GM12878 (cell line): ENCODE measurements at regions not wholly inside any gene's neighbourhood (a gene's known extent, or its start where the extent isn't known, plus 50 kb on each side); places are given as distances from the start of the nearest gene placed in this dataset.

Experiments used
- ATAC-seq: fragments of 200-7000 bp; cut with Tn5 transposase; 3 replicates; pipeline ENCODE4 v1.9.1; 2020; ENCODE audit warnings: mild to moderate bottlenecking, moderate library complexity
- BruUV-seq: library from RNA; stranded (reverse); fragments of 400-500 nt; replicated peaks from 2 replicates; lab custom pipeline; 2021; lab: Mats Ljungman, UMichigan
- CTCF ChIA-PET: fragments of 300-600 bp; sonication (Branson Sonifier 250); formaldehyde crosslinking; extraction: SDS; loops from one replicate; lab custom pipeline; 2021; ENCODE audit warnings: inconsistent platforms; lab: Yijun Ruan, JAX
- POLR2A ChIA-PET: fragments of 350-600 bp; formaldehyde crosslinking; extraction: SDS; loops from one replicate; lab custom pipeline; 2021; ENCODE audit warnings: inconsistent platforms; lab: Charles Lee
- RAD21 ChIA-PET: fragments of 300-600 bp; sonication (Branson Sonifier 250); formaldehyde crosslinking; loops from one replicate; lab custom pipeline; 2023; ENCODE audit warnings: antibody characterized with exemption; ENCODE audit not compliant: unreplicated experiment; lab: Charles Lee
- SMC1A ChIA-PET: fragments of 300-600 bp; sonication (Branson Sonifier 250); formaldehyde crosslinking; loops from one replicate; lab custom pipeline; 2023; ENCODE audit not compliant: unreplicated experiment, uncharacterized antibody; lab: Charles Lee
- DNase-seq: peaks from one replicate; pipeline ENCODE4 v3.0.0-alpha.2; 2011; ENCODE audit warnings: low read depth, low spot score
- FAIRE-seq: peaks from 3 replicates; lab custom pipeline; 2011; peaks lifted over from hg19 to GRCh38; lab: Jason Lieb, UNC
- H2AFZ ChIP-seq: 2 replicates; pipeline ENCODE4 v1.6.0; 2011; ENCODE audit warnings: low read depth, low read length, control low read depth; ENCODE audit not compliant: control insufficient read depth
- H3K27ac ChIP-seq: 2 replicates; pipeline ENCODE4 v1.5.1; 2011; ENCODE audit warnings: control low read depth; ENCODE audit not compliant: control insufficient read depth, insufficient read depth
- H3K27me3 ChIP-seq, 2 experiments: replicated peaks in 1 of 2; 2 replicates each; pipeline versions ENCODE4 v1.6.0 to v1.6.1; 2011; ENCODE audit warnings: low read length in 1 of 2; ENCODE audit not compliant: control insufficient read depth in 2 of 2, insufficient read depth in 2 of 2
- H3K36me3 ChIP-seq, 2 experiments: 2 replicates each; pipeline ENCODE4 v1.5.1; 2011; ENCODE audit warnings: low read length in 1 of 2; ENCODE audit not compliant: control insufficient read depth in 2 of 2, insufficient read depth in 2 of 2
- H3K4me1 ChIP-seq: 2 replicates; pipeline ENCODE4 v1.6.1; 2011; ENCODE audit warnings: mild to moderate bottlenecking, low read length, moderate library complexity, mixed read lengths; ENCODE audit not compliant: control insufficient read depth, insufficient read depth
- H3K4me2 ChIP-seq: 2 replicates; pipeline ENCODE4 v1.6.0; 2011; ENCODE audit warnings: control low read depth; ENCODE audit not compliant: control insufficient read depth, insufficient read depth
- H3K4me3 ChIP-seq: fragments of 200-600 bp; sonication (generic); 2 replicates; pipeline ENCODE4 v1.5.1; 2016
- H3K79me2 ChIP-seq: 2 replicates; pipeline ENCODE4 v1.6.0; 2011; ENCODE audit warnings: low read length; ENCODE audit not compliant: control insufficient read depth, insufficient read depth
- H3K9ac ChIP-seq: 2 replicates; pipeline ENCODE4 v1.8.0; 2011; ENCODE audit warnings: low read length, control low read depth, mixed read lengths; ENCODE audit not compliant: control insufficient read depth, insufficient read depth
- H3K9me3 ChIP-seq: replicated peaks from 3 replicates; pipeline ENCODE4 v1.5.1; 2011; ENCODE audit warnings: mild to moderate bottlenecking, low read length; ENCODE audit not compliant: control insufficient read depth, insufficient read depth
- H4K20me1 ChIP-seq: 2 replicates; pipeline ENCODE4 v1.6.0; 2011; ENCODE audit not compliant: control insufficient read depth, insufficient read depth
- BHLHE40 ChIP-seq, 2 experiments: fragments of 450-650 bp in 1 of 2; IDR thresholded peaks; 2 replicates each; pipeline ENCODE4 v1.6.1; 2011 to 2017; ENCODE audit warnings: low read depth in 2 of 2, borderline replicate concordance in 1 of 2, improper control_type of control experiment in 1 of 2, low read length in 1 of 2, mild to moderate bottlenecking in 1 of 2
- ETV6 ChIP-seq, 2 experiments: fragments of 450-650 bp in 1 of 2; IDR thresholded peaks in 1 of 2; conservative IDR thresholded peaks in 1 of 2; 2 replicates each; pipeline ENCODE4 v1.6.1; 2014; ENCODE audit warnings: antibody characterized with exemption in 1 of 2, borderline replicate concordance in 1 of 2, low read depth in 1 of 2, mild to moderate bottlenecking in 1 of 2, moderate library complexity in 1 of 2
- FOXK2 ChIP-seq: fragments of 450-650 bp; IDR thresholded peaks from 2 replicates; pipeline ENCODE4 v1.6.1; 2017; ENCODE audit warnings: mild to moderate bottlenecking, moderate library complexity
- HCFC1 ChIP-seq: fragments of 150-350 bp; IDR thresholded peaks from 2 replicates; pipeline ENCODE4 v1.6.1; 2014; ENCODE audit warnings: low read length
- POLR2AphosphoS2 ChIP-seq: IDR thresholded peaks from 2 replicates; pipeline ENCODE4 v1.6.1; 2011; ENCODE audit warnings: low read depth, mild to moderate bottlenecking, low read length, improper control_type of control experiment, moderate library complexity
- TBL1XR1 ChIP-seq: IDR thresholded peaks from 2 replicates; pipeline ENCODE4 v1.6.1; 2012; ENCODE audit warnings: low read depth, low read length, improper control_type of control experiment
- ZBED1 ChIP-seq: IDR thresholded peaks from 2 replicates; pipeline ENCODE4 v1.6.1; 2016; ENCODE audit warnings: borderline replicate concordance
- WGBS: methylation state at CpG from one replicate; pipeline ENCODE4 v1.1.6; 2016; ENCODE audit warnings: low lambda C conversion rate; ENCODE audit not compliant: insufficient replicate concordance, insufficient coverage; ENCODE audit errors: missing lambda C conversion rate; 5-methylcytosine and 5-hydroxymethylcytosine counted together
- in situ Hi-C: fragments of 300-500 bp; cut with MboI; formaldehyde crosslinking; loops from 9 replicates; pipeline ENCODE4 v1.14.3; 2018; ENCODE audit warnings: mixed read lengths
- intact Hi-C: fragments of 100-400 bp; cut with micrococcal nuclease; formaldehyde crosslinking; loops from one replicate; pipeline ENCODE4 v1.14.2; 2022; ENCODE audit not compliant: unreplicated experiment
- TF ChIP-seq, protein P1 (sequence below): fragments of 450-650 bp; formaldehyde crosslinking; IDR thresholded peaks from 2 replicates; pipeline ENCODE4 v1.4.0; 2020; ENCODE audit warnings: mild to moderate bottlenecking, moderate library complexity
- TF ChIP-seq, protein P2 (sequence below): IDR thresholded peaks from 2 replicates; pipeline ENCODE4 v1.6.1; 2012; ENCODE audit warnings: improper control_type of control experiment, low read depth, low read length; ENCODE audit not compliant: insufficient replicate concordance
- TF ChIP-seq, protein P3 (sequence below), 3 experiments: IDR thresholded peaks in 2 of 3; conservative IDR thresholded peaks in 1 of 3; 2 replicates each; pipeline ENCODE4 v1.5.1; 2011; ENCODE audit warnings: low read depth in 3 of 3, low read length in 3 of 3, mild to moderate bottlenecking in 3 of 3, control low read depth in 2 of 3, moderate library complexity in 2 of 3, inconsistent platforms in 1 of 3, mixed read lengths in 1 of 3; ENCODE audit not compliant: control insufficient read depth in 2 of 3, insufficient read depth in 1 of 3; ENCODE audit errors: extremely low read depth in 1 of 3

DNA sequence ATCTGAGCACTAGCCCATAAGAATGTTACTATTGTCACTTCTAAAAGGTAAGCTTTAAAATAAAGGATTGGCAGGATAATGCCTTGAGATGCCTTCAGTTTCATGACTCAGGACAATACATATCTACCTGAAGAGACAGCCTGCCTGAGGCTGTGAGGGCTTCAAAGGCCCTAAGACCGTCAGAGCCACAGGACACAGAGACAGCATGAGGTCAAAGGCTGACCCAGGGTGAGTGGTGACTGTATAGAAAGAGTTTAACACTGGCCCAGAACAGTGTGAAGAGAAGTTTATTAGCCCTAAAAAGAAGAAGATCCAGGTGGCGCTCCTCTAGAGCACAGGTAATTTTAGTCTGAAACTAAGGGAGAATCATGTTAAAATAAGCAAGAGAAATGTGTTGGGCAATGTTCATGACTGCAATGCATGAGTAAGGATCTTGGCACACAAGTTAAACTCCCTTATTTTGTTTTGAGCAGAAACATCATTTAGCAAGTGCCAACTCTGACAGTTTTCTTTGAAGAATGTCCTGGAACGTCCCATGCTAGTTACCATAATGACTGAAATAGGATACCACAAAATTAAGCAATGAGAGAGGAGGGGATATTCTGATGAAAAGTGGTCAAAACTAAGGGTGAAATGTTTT, 78.1 kb upstream of the FAM110C start (continued):
- TF ChIP-seq, protein P1, sequence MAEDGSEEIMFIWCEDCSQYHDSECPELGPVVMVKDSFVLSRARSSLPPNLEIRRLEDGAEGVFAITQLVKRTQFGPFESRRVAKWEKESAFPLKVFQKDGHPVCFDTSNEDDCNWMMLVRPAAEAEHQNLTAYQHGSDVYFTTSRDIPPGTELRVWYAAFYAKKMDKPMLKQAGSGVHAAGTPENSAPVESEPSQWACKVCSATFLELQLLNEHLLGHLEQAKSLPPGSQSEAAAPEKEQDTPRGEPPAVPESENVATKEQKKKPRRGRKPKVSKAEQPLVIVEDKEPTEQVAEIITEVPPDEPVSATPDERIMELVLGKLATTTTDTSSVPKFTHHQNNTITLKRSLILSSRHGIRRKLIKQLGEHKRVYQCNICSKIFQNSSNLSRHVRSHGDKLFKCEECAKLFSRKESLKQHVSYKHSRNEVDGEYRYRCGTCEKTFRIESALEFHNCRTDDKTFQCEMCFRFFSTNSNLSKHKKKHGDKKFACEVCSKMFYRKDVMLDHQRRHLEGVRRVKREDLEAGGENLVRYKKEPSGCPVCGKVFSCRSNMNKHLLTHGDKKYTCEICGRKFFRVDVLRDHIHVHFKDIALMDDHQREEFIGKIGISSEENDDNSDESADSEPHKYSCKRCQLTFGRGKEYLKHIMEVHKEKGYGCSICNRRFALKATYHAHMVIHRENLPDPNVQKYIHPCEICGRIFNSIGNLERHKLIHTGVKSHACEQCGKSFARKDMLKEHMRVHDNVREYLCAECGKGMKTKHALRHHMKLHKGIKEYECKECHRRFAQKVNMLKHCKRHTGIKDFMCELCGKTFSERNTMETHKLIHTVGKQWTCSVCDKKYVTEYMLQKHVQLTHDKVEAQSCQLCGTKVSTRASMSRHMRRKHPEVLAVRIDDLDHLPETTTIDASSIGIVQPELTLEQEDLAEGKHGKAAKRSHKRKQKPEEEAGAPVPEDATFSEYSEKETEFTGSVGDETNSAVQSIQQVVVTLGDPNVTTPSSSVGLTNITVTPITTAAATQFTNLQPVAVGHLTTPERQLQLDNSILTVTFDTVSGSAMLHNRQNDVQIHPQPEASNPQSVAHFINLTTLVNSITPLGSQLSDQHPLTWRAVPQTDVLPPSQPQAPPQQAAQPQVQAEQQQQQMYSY (CRISPR knock-in tag) = no peak
- no peak for TF ChIP-seq HCFC1
- TF ChIP-seq, all 136 proteins: peak for 0

DNA sequence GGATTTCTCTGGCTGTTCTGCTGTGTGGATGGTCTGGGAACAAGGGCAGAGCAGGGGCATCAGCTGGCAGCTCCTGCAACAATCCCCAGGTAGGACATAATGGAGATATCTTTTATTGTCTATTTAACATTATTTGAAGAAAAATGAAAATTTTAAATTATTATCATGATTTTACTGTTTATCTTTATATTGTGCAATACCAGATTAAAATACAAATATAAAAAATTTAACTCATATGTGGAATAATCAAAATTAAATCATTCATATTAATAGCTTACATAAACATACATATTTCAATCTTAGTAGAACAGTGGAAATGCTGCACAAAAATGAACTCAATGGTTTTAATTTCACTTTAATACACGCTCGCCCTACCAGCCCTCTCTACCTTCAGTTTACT, 70.6 kb upstream of the FAM110C start:
- ATAC-seq (no peak), FAIRE-seq (no peak), DNase-seq (no peak)
- Histone ChIP-seq H3K4me2 (no peak overlapping the region), H3K27ac (no peak overlapping the region), H3K9ac (no peak overlapping the region), H3K4me3 (no peak overlapping the region), H3K79me2 (no peaks in the 10 kb centered on the region), H3K9me3 (no peaks in the 10 kb centered on the region), H2AFZ (no peak overlapping the region), H3K36me3 (no peaks in the 10 kb centered on the region), H3K27me3 (no peaks in the 10 kb centered on the region), H3K4me1 (no peaks in the 10 kb centered on the region), H4K20me1 (no peaks in the 10 kb centered on the region)
- WGBS = 2% methylated on average over 2 of the region's 2 CpGs
- ChIA-PET CTCF (interaction anchor here (0.6 kb wide), 1 partner anchor 59 kb away, joined by 3 read pairs; no protein-coding TSS in a partner anchor), SMC1A (no interaction called here), RAD21 (interaction anchor here (0.6 kb wide), 1 partner anchor 48 kb away, joined by 3 read pairs; no protein-coding TSS in a partner anchor), POLR2A (no interaction called here)
- intact Hi-C loops (no loop called here), in situ Hi-C loops (no loop called here)
- no TSS peak for BruUV-seq
- no peak for TF ChIP-seq ZBED1
- TF ChIP-seq TBL1XR1 = no peak
- TF ChIP-seq, protein P2, sequence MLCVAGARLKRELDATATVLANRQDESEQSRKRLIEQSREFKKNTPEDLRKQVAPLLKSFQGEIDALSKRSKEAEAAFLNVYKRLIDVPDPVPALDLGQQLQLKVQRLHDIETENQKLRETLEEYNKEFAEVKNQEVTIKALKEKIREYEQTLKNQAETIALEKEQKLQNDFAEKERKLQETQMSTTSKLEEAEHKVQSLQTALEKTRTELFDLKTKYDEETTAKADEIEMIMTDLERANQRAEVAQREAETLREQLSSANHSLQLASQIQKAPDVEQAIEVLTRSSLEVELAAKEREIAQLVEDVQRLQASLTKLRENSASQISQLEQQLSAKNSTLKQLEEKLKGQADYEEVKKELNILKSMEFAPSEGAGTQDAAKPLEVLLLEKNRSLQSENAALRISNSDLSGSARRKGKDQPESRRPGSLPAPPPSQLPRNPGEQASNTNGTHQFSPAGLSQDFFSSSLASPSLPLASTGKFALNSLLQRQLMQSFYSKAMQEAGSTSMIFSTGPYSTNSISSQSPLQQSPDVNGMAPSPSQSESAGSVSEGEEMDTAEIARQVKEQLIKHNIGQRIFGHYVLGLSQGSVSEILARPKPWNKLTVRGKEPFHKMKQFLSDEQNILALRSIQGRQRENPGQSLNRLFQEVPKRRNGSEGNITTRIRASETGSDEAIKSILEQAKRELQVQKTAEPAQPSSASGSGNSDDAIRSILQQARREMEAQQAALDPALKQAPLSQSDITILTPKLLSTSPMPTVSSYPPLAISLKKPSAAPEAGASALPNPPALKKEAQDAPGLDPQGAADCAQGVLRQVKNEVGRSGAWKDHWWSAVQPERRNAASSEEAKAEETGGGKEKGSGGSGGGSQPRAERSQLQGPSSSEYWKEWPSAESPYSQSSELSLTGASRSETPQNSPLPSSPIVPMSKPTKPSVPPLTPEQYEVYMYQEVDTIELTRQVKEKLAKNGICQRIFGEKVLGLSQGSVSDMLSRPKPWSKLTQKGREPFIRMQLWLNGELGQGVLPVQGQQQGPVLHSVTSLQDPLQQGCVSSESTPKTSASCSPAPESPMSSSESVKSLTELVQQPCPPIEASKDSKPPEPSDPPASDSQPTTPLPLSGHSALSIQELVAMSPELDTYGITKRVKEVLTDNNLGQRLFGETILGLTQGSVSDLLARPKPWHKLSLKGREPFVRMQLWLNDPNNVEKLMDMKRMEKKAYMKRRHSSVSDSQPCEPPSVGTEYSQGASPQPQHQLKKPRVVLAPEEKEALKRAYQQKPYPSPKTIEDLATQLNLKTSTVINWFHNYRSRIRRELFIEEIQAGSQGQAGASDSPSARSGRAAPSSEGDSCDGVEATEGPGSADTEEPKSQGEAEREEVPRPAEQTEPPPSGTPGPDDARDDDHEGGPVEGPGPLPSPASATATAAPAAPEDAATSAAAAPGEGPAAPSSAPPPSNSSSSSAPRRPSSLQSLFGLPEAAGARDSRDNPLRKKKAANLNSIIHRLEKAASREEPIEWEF = no peak
- no peak for TF ChIP-seq ETV6 (conservative IDR thresholded peaks at IDR 0.05 in 1 of 2, IDR thresholded peaks at IDR 0.05 in 1 of 2; ENCODE audit: borderline replicate concordance in 1 of 2, low read depth in 1 of 2)
- no peak for TF ChIP-seq FOXK2
- TF ChIP-seq, protein P3, sequence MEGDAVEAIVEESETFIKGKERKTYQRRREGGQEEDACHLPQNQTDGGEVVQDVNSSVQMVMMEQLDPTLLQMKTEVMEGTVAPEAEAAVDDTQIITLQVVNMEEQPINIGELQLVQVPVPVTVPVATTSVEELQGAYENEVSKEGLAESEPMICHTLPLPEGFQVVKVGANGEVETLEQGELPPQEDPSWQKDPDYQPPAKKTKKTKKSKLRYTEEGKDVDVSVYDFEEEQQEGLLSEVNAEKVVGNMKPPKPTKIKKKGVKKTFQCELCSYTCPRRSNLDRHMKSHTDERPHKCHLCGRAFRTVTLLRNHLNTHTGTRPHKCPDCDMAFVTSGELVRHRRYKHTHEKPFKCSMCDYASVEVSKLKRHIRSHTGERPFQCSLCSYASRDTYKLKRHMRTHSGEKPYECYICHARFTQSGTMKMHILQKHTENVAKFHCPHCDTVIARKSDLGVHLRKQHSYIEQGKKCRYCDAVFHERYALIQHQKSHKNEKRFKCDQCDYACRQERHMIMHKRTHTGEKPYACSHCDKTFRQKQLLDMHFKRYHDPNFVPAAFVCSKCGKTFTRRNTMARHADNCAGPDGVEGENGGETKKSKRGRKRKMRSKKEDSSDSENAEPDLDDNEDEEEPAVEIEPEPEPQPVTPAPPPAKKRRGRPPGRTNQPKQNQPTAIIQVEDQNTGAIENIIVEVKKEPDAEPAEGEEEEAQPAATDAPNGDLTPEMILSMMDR (IDR thresholded peaks at IDR 0.05 in 2 of 3, conservative IDR thresholded peaks at IDR 0.05 in 1 of 3; ENCODE audit: control insufficient read depth in 2 of 3, extremely low read depth in 1 of 3, insufficient read depth in 1 of 3, low read depth in 3 of 3, low read length in 3 of 3) = no peak
- TF ChIP-seq POLR2AphosphoS2 = no peak
- TF ChIP-seq BHLHE40 (IDR thresholded peaks at IDR 0.05; ENCODE audit: borderline replicate concordance in 1 of 2, low read depth in 2 of 2, low read length in 1 of 2) = no peak
